GM18520 (cell line): ENCODE measurements at regions not wholly inside any gene's neighbourhood (a gene's known extent, or its start where the extent isn't known, plus 50 kb on each side); places are given as distances from the start of the nearest gene placed in this dataset.
"Not testable (repeated sequence)": the region's sequence is repeated elsewhere in the genome, so short reads cannot be mapped to it uniquely, and the experiment has no call there.

Experiments used
- ATAC-seq: cut with Tn5 transposase; IDR thresholded peaks from one replicate; pipeline ENCODE4 v1.9.1; 2021; ENCODE audit not compliant: unreplicated experiment

- ATAC-seq = no peak
Observed at GRCh38 chrX:20718592-20719380, 452.1 kb upstream of the RPS6KA3 start.

GRCh38 chrX:20715176-20715575, 448.5 kb upstream of the RPS6KA3 start:
- ATAC-seq = no peak

GRCh38 chrX:20712811-20713210, 446.1 kb upstream of the RPS6KA3 start:
- ATAC-seq = no peak

DNA sequence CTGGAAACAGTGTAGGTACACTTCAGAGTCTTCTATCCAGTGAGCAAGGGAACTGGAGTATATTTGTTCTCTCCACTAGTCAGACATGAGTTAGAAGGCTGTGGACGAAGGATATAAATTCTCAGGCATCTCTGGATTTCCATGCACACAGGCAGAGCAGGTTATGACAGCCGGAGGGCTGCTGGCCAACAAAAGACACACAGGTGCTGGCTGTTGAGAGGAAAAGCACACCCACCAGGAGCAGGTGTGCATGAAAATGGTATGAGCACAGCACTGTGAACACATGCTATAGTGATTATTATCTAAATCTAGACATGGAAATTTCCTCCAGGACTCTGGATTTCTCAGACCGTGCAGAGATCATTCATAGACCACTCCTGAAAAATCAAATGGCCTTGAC, 444.7 kb upstream of the RPS6KA3 start:
- ATAC-seq = no peak

DNA sequence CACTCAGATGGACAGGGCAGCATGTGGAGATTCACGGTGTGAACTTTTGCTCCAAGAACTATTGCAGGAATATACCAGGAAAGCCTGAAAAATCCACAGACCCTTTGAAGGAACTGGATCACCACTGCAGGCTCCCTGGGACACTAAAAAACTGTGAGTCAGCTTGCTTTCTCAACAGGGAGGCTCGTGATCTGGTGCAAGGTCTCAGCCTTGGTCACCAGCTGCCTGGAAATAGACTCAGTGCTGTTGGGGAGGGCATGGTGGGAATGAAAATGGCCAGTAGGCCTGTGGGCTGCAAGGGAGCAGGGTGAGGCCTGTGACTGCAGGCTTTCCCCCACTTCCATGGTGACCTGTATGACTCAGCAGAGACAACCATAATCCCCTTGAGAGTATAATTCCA, 426.4 kb upstream of the RPS6KA3 start:
- no peak for ATAC-seq

DNA sequence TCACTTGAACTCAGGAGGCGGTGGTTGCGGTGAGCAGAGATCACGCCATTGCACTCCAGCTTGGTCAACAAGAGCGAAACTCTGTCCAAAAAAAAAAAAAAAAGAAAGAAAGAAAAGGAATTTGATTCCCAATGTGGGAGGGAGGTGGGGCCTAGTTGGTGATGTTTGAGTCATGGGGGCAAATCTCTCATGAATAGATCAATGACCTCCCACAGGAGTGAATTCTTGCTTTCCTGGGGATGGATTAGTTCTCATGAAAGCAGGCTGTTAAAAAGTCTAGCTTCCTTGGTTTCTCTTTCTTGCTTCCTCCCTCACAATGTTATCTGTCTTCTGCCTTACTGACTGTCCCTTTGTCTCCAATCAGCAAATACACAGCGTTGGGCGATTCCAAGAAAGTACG, 419.5 kb upstream of the RPS6KA3 start:
- ATAC-seq = no peak

GRCh38 chrX:20685652-20686051, 418.9 kb upstream of the RPS6KA3 start:
- no peak for ATAC-seq

- ATAC-seq = no peak
Observed at GRCh38 chrX:20681683-20682082, 415.0 kb upstream of the RPS6KA3 start.

DNA sequence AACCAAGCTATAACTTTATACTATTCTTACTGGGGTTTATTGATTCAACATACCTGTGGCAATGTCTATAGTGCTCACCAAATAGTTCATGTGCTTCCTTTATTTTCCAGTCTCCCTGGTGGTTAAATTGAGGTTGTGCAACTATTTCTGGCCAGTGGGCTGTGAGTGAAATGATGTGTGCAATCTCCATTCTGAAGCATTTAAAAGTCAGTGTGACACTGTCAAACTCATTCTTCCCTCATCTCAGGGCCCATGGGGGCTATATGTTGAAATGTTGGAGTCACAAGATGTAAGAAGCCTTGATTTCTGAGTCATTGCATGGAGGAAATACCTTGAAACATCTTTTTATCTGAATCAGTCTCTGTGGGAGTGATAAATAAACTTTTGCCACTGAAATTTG, 414.3 kb upstream of the RPS6KA3 start:
- no peak for ATAC-seq

DNA sequence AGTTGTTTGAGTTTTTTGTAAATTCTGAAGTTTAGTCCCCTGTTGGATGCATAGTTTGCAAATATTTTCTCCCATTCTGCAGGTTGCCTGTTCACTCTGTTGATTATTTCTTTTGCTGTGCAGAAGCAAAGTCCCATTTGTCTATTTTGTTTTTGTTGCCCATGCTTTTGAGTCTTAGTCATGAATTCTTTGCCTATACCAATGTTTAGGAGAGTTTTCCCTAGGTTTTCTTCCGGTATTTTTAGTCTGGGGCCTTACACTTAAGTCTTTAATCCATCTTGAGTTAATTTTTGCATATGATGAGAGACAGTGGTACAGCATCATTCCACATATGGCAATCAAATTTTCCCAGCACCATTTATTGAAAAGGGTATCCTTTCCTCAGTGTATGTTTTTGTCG, 405.8 kb upstream of the RPS6KA3 start:
- ATAC-seq = no peak

- not testable (repeated sequence) for ATAC-seq
Observed at GRCh38 chrX:20671746-20672145, 405.0 kb upstream of the RPS6KA3 start.

GRCh38 chrX:20670611-20671010, 403.9 kb upstream of the RPS6KA3 start:
- no peak for ATAC-seq

GRCh38 chrX:20668550-20668949, 401.8 kb upstream of the RPS6KA3 start:
- ATAC-seq = no peak

DNA sequence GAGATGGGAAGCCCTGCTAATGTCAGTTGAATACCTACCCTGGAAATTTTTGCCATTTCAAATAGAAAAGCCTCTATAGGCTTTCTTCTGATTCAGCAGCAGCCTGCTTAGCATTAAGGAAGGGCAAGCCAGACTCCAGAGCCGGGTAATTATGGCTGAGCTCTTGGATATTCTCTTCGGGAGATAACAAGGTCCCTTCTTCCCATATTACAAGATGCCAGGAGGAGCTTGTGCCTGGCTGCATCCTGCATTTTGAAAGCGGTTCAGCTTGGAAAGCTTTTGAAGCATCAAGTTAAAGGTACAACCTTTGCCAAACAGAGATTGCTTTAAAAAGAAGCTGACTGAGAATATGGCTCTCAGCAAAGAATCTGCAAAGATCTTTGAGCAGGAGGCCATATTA, 399.6 kb upstream of the RPS6KA3 start:
- no peak for ATAC-seq

DNA sequence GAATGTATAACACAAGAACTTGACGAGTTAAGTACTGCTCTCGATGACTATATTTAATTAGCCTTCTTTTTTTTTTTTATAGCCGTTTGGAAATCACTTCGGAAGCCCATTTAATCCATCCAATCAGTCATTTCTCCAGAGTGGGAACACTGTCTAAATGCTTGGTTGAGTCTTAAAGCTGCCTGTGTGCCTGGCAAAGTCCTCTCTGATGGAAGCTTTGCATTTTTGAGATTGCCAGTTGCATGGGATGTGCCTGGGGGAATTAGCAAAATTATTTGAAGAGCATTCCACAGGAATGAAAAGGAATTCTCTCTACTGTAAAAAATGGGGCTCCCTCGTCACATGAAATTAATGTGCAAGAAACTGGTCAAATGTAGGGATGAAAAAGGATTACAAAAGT, 398.8 kb upstream of the RPS6KA3 start:
- ATAC-seq = no peak

- ATAC-seq = no peak
Observed at GRCh38 chrX:20664774-20665173, 398.1 kb upstream of the RPS6KA3 start.

DNA sequence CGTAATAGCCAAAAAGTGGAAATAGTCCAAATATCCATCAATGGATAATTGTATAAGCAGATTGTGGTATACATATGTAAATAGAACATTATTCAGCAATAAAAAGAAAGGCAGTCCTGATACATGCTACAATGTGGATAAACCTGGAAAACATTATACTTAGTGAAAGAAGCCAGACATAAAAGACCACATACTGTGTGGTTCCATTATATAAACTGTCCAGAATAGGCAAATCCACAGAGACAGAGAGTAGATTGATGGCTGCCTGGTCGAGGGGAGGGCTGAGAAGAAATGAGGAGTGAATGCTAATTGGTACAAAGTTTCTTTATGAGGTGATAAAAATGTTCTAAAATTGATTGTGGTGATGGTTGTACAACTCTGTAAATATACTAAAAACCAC, 397.4 kb upstream of the RPS6KA3 start:
- no peak for ATAC-seq

DNA sequence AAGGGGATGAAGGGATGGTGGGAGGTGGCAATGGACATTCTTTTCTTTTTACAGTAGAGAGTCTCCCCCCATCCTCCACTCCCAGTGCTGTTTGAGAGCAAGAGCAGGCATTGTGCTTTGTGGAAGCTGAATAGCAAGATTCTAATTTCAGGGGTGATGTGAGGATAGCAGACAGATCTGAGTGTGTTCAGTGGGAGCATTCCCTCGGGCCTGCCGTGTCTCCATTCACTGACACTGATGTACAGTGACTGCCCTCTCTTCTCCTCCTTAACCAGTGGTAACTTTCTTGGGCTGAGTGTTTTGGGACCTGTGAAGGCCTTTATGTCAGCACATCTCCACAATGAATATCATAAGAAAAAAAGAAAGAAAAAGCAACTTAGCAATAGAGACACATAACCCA, 396.6 kb upstream of the RPS6KA3 start:
- ATAC-seq = no peak

- no peak for ATAC-seq
Observed at GRCh38 chrX:20656721-20657120, 390.0 kb upstream of the RPS6KA3 start.

DNA sequence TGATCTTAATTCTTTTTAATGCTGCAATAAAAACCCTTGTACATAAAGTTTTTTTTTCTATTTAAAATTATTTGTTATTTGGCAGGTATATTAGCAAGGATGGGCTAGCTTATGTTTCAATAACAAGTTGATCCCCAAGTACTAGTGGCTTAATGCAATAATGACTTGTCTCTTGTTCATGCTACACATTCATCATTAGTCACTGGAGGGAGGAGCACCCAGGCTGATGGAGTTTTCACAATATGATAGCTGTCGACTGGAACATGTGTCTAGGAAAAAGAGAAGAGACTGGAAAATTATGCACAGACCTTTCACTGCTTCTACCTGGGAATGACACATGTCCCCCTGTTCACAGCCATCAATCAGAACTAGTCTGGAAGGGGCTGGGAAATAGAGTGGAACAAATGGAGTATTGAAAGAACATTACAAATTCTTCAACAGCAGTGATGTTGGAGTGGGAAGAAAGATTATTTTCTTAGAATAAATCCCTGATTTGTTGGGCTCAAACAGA, 387.9 kb upstream of the RPS6KA3 start:
- no peak for ATAC-seq

- no peak for ATAC-seq
Observed at GRCh38 chrX:20653070-20653469, 386.4 kb upstream of the RPS6KA3 start.

- no peak for ATAC-seq
Observed at GRCh38 chrX:20641954-20642353, 375.2 kb upstream of the RPS6KA3 start.

GRCh38 chrX:20639115-20639514, 372.4 kb upstream of the RPS6KA3 start:
- ATAC-seq = no peak
